Keratinocyte (primary cell): ENCODE measurements at regions not wholly inside any gene's neighbourhood (a gene's known extent, or its start where the extent isn't known, plus 50 kb on each side); places are given as distances from the start of the nearest gene placed in this dataset.

Experiments used
- DNase-seq: peaks from one replicate; pipeline ENCODE4 v3.0.0-alpha.2; 2011; ENCODE audit warnings: low read depth, missing footprints, low spot score
- FAIRE-seq: peaks from 2 replicates; lab custom pipeline; 2011; peaks lifted over from hg19 to GRCh38; lab: Jason Lieb, UNC
- H2AFZ ChIP-seq: 2 replicates; pipeline ENCODE4 v1.6.0; 2012; ENCODE audit warnings: low read length, control low read depth, inconsistent platforms; ENCODE audit not compliant: control insufficient read depth
- H3K27ac ChIP-seq: 2 replicates; pipeline ENCODE4 v1.5.1; 2011; ENCODE audit warnings: low read length; ENCODE audit not compliant: control insufficient read depth, insufficient read depth
- H3K27me3 ChIP-seq: 3 replicates; pipeline ENCODE4 v1.6.0; 2011; ENCODE audit warnings: low read length; ENCODE audit not compliant: control insufficient read depth, insufficient read depth; ENCODE audit errors: extremely low read depth
- H3K36me3 ChIP-seq, 2 experiments: 2 replicates in 1 of 2; 3 replicates in 1 of 2; pipeline ENCODE4 v1.5.1; 2011; ENCODE audit warnings: low read length in 2 of 2, mild to moderate bottlenecking in 1 of 2; ENCODE audit not compliant: control insufficient read depth in 2 of 2, insufficient read depth in 2 of 2; ENCODE audit errors: extremely low read depth in 1 of 2
- H3K4me1 ChIP-seq: 3 replicates; pipeline ENCODE4 v1.5.1; 2011; ENCODE audit warnings: low read length; ENCODE audit not compliant: control insufficient read depth, insufficient read depth; ENCODE audit errors: extremely low read depth
- H3K4me2 ChIP-seq: 3 replicates; pipeline ENCODE4 v1.6.0; 2011; ENCODE audit warnings: low read depth, low read length; ENCODE audit not compliant: control insufficient read depth, insufficient read depth; ENCODE audit errors: extremely low read depth
- H3K4me3 ChIP-seq, 3 experiments: fragments of 200-600 bp in 1 of 3; sonication (generic) in 1 of 3; 2 replicates in 2 of 3; 3 replicates in 1 of 3; pipeline ENCODE4 v1.5.1; 2011 to 2016; ENCODE audit warnings: low read length in 3 of 3, mild to moderate bottlenecking in 3 of 3, control low read depth in 2 of 3, inconsistent platforms in 1 of 3, low read depth in 1 of 3, mixed read lengths in 1 of 3, mixed run types in 1 of 3, moderate library complexity in 1 of 3; ENCODE audit not compliant: control insufficient read depth in 2 of 3, insufficient read depth in 2 of 3; ENCODE audit errors: extremely low read depth in 1 of 3
- H3K79me2 ChIP-seq: 2 replicates; pipeline ENCODE4 v1.6.0; 2012; ENCODE audit warnings: low read length; ENCODE audit not compliant: control insufficient read depth, insufficient read depth
- H3K9ac ChIP-seq: 3 replicates; pipeline ENCODE4 v1.6.0; 2011; ENCODE audit warnings: low read length; ENCODE audit not compliant: control insufficient read depth, insufficient read depth; ENCODE audit errors: extremely low read depth
- H3K9me1 ChIP-seq: 3 replicates; pipeline ENCODE4 v1.6.0; 2011; ENCODE audit warnings: low read length; ENCODE audit not compliant: control insufficient read depth, insufficient read depth; ENCODE audit errors: extremely low read depth
- H3K9me3 ChIP-seq: 2 replicates; pipeline ENCODE4 v1.5.1; 2012; ENCODE audit warnings: low read depth, low read length; ENCODE audit not compliant: control insufficient read depth
- H4K20me1 ChIP-seq: 3 replicates; pipeline ENCODE4 v1.6.0; 2011; ENCODE audit warnings: low read length; ENCODE audit not compliant: control insufficient read depth, insufficient read depth; ENCODE audit errors: extremely low read depth
- EZH2 ChIP-seq: IDR thresholded peaks from one replicate; pipeline ENCODE4 v1.6.1; 2012; ENCODE audit warnings: inconsistent platforms, mild to moderate bottlenecking, low read length, moderate library complexity
- dilution Hi-C: fragments of 300-500 bp; cut with MboI; formaldehyde crosslinking; loops from one replicate; pipeline ENCODE4 v1.7.0; 2020; ENCODE audit warnings: low sequenced_read_pairs; ENCODE audit not compliant: extremely low pct_ligation_motif_present
- TF ChIP-seq, protein P1 (sequence below), 3 experiments: IDR thresholded peaks in 1 of 3; conservative IDR thresholded peaks in 1 of 3; optimal IDR thresholded peaks in 1 of 3; 2 replicates in 2 of 3; 3 replicates in 1 of 3; pipeline versions ENCODE3 to v1.5.1; 2011; ENCODE audit warnings: low read length in 3 of 3, mild to moderate bottlenecking in 3 of 3, moderate library complexity in 2 of 3, control low read depth in 1 of 3, inconsistent platforms in 1 of 3; ENCODE audit not compliant: insufficient read depth in 2 of 3; ENCODE audit errors: extremely low read depth in 1 of 3

DNA sequence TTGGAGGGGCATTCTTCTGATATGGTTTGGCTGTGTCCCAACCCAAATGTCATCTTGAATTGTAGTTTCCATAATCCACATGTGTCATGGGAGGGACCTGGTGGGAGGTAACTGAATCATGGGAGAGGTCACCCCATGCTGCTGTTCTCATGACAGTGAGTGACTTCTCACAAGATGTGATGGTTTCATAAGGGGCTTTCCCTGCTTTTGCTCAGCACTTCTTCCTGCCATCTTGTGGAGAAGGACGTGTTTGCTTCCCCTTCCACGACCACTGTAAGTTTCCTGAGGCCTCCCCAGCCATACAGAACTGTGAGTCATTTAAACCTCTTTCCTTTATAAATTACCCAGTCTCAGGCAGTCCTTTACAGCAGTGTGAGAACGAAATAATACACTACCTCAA lies 382.4 kb downstream of the VRK1 start:
- FAIRE-seq, result no peak
- H3K9me3 ChIP-seq, result no peaks in the 10 kb centered on the region
- no peak overlapping the region for H3K4me2 ChIP-seq
- no peaks in the 10 kb centered on the region for H3K36me3 ChIP-seq
- H3K4me3 ChIP-seq, result no peak overlapping the region
- no peak overlapping the region for H3K27ac ChIP-seq
- DNase-seq, result no peak
- no peak for TF ChIP-seq EZH2
- TF ChIP-seq, protein P1, sequence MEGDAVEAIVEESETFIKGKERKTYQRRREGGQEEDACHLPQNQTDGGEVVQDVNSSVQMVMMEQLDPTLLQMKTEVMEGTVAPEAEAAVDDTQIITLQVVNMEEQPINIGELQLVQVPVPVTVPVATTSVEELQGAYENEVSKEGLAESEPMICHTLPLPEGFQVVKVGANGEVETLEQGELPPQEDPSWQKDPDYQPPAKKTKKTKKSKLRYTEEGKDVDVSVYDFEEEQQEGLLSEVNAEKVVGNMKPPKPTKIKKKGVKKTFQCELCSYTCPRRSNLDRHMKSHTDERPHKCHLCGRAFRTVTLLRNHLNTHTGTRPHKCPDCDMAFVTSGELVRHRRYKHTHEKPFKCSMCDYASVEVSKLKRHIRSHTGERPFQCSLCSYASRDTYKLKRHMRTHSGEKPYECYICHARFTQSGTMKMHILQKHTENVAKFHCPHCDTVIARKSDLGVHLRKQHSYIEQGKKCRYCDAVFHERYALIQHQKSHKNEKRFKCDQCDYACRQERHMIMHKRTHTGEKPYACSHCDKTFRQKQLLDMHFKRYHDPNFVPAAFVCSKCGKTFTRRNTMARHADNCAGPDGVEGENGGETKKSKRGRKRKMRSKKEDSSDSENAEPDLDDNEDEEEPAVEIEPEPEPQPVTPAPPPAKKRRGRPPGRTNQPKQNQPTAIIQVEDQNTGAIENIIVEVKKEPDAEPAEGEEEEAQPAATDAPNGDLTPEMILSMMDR (optimal IDR thresholded peaks at IDR 0.05 in 1 of 3, IDR thresholded peaks at IDR 0.05 in 1 of 3, conservative IDR thresholded peaks at IDR 0.05 in 1 of 3; ENCODE audit: extremely low read depth in 1 of 3, insufficient read depth in 2 of 3, low read length in 3 of 3), result no peak
- dilution Hi-C loops, result no loop called here
- no peaks in the 10 kb centered on the region for H3K27me3 ChIP-seq
- H2AFZ ChIP-seq, result no peak overlapping the region
- no peak overlapping the region for H3K9ac ChIP-seq
- H4K20me1 ChIP-seq, result no peaks in the 10 kb centered on the region
- H3K4me1 ChIP-seq, result peaks cover 13% of the 10 kb centered on the region
- H3K9me1 ChIP-seq, result no peaks in the 10 kb centered on the region
- H3K79me2 ChIP-seq, result no peaks in the 10 kb centered on the region

DNA sequence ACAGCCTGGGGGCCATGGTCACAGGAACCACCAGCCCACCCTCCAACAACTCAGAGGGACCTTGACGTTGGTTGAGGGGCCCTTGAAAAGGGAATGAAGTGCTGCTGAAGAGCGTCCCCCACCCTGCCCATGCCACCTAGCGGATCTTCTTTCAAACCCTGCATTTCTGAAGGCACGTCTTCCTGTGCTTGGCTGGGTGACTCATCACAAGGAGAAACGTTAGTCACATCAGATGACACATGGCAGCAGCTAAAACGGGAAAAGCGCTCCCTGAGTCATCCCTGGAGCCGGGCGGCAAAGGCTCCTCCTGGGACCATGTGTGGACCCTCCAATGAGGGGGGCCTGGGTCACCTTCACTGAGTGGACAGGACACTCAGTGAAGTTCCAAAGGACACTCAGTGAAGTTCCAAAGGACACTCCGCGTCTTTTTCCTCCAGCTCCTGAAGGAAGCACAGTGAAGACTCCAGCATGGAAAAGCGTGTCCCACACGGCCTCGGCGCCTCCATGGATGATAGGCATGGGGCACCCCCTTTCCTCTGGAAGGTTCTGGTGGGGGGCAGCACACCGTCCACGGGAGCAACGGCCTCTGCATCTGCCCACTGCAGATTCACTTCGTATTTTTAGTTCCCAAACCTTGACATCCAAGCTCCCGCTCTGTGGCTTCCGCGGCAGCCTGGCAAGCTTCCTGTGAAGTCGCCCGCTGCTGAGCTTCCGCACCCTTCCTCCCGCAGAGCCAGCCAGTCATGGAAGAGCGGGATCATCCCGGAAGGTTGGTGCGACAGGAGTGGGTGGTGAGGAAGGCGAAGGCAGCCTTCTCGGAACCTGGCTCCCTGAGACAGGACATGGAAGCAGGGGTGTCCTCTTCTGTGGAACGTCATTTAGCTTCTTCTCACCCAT lies 383.4 kb downstream of the VRK1 start:
- Histone ChIP-seq H3K9me1 (no peaks in the 10 kb centered on the region), H3K36me3 (no peaks in the 10 kb centered on the region), H3K27me3 (no peaks in the 10 kb centered on the region), H3K4me3 (no peak overlapping the region), H3K27ac (no peak overlapping the region), H4K20me1 (no peaks in the 10 kb centered on the region), H3K4me2 (no peak overlapping the region), H2AFZ (no peak overlapping the region), H3K4me1 (peaks cover 13% of the 10 kb centered on the region), H3K9ac (no peak overlapping the region), H3K79me2 (no peaks in the 10 kb centered on the region), H3K9me3 (no peaks in the 10 kb centered on the region)
- dilution Hi-C loops, result no loop called here
- TF ChIP-seq, protein P1 (optimal IDR thresholded peaks at IDR 0.05 in 1 of 3, IDR thresholded peaks at IDR 0.05 in 1 of 3, conservative IDR thresholded peaks at IDR 0.05 in 1 of 3; ENCODE audit: extremely low read depth in 1 of 3, insufficient read depth in 2 of 3, low read length in 3 of 3), result peak; percentile 45 to 52 (median 51)
- TF ChIP-seq EZH2, result no peak
- DNase-seq, result peak; percentile 40
- FAIRE-seq, result peak; percentile 63
